Smooth muscle cell (in vitro differentiated cells): ENCODE measurements at regions not wholly inside any gene's neighbourhood (a gene's known extent, or its start where the extent isn't known, plus 50 kb on each side); places are given as distances from the start of the nearest gene placed in this dataset.

Experiments
- DNase-seq: peaks from one replicate; lab custom pipeline; 2025; ENCODE audit not compliant: unreplicated experiment; lab: John Stamatoyannopoulos, UW
- H2AFZ ChIP-seq: fragments of 200-600 bp; sonication (generic); 2 replicates; pipeline ENCODE4 v1.6.0; 2016; ENCODE audit warnings: antibody characterized with exemption, low read depth, mild to moderate bottlenecking
- H3F3A ChIP-seq: fragments of 200-600 bp; sonication (generic); 2 replicates; pipeline ENCODE4 v1.6.0; 2017; ENCODE audit warnings: antibody characterized with exemption, low read depth
- H3K27ac ChIP-seq: fragments of 200-600 bp; sonication (generic); 2 replicates; pipeline ENCODE4 v1.5.1; 2016; ENCODE audit warnings: low read depth, mild to moderate bottlenecking
- H3K27me3 ChIP-seq: fragments of 200-600 bp; sonication (generic); 2 replicates; pipeline ENCODE4 v1.6.1; 2016; ENCODE audit warnings: low read depth, mild to moderate bottlenecking
- H3K36me3 ChIP-seq: fragments of 200-600 bp; sonication (generic); 2 replicates; pipeline ENCODE4 v1.5.1; 2016; ENCODE audit warnings: low read depth
- H3K4me1 ChIP-seq: fragments of 200-600 bp; sonication (generic); 2 replicates; pipeline ENCODE4 v1.5.1; 2016; ENCODE audit warnings: low read depth
- H3K4me2 ChIP-seq: fragments of 200-600 bp; sonication (generic); 2 replicates; pipeline ENCODE4 v1.6.0; 2016; ENCODE audit warnings: mild to moderate bottlenecking
- H3K4me3 ChIP-seq: fragments of 200-600 bp; sonication (generic); 2 replicates; pipeline ENCODE4 v1.5.1; 2016; ENCODE audit warnings: mild to moderate bottlenecking
- H3K79me2 ChIP-seq: fragments of 200-600 bp; sonication (generic); 2 replicates; pipeline ENCODE4 v1.6.0; 2016; ENCODE audit warnings: low read depth, mild to moderate bottlenecking
- H3K9ac ChIP-seq: fragments of 200-600 bp; sonication (generic); 2 replicates; pipeline ENCODE4 v1.6.0; 2016; ENCODE audit warnings: low read depth
- H3K9me3 ChIP-seq: fragments of 200-600 bp; sonication (generic); replicated peaks from 2 replicates; pipeline ENCODE4 v1.5.1; 2016; ENCODE audit warnings: low read depth
- H4K20me1 ChIP-seq: fragments of 200-600 bp; sonication (generic); 2 replicates; pipeline ENCODE4 v1.6.0; 2016; ENCODE audit warnings: low read depth
- WGBS: methylation state at CpG from one replicate; pipeline ENCODE4 v1.1.7; 2016; ENCODE audit warnings: low lambda C conversion rate; 5-methylcytosine and 5-hydroxymethylcytosine counted together
- TF ChIP-seq, protein P1 (sequence below): fragments of 200-600 bp; sonication (generic); IDR thresholded peaks from 2 replicates; pipeline ENCODE4 v1.5.1; 2017; ENCODE audit warnings: borderline replicate concordance, mild to moderate bottlenecking, antibody characterized with exemption; ENCODE audit not compliant: insufficient read depth, poor library complexity, severe bottlenecking

DNA sequence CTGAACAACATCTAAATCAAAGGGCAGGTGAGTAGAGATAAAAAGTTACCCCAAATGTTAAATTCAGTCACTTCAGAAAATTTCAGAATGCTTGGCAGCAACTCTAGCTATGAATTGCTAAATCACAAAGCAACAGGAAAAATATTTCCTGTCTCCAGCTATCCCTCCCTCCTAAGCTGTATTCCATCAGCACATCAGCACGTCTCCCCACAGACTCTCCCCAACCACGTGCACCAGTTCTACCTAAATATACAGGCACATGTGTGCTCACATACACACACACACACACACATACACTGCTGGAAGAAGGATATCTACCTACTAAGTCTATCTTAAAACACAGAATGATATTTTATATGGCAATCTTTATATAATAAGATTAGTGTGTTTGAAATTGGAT is 177.1 kb upstream of the ARHGEF26 start:
- DNase-seq = no peak
- no peaks in the 10 kb centered on the region for H3K79me2 ChIP-seq
- H3K27ac ChIP-seq = no peak overlapping the region
- no peaks in the 10 kb centered on the region for H3K36me3 ChIP-seq
- no peaks in the 10 kb centered on the region for H4K20me1 ChIP-seq
- no peak overlapping the region for H3K4me3 ChIP-seq
- H3K4me2 ChIP-seq = no peak overlapping the region
- 78% methylated on average over 2 of the region's 2 CpGs for WGBS
- no peaks in the 10 kb centered on the region for H3K9me3 ChIP-seq
- no peaks in the 10 kb centered on the region for H3K4me1 ChIP-seq
- no peak overlapping the region for H3K9ac ChIP-seq
- no peaks in the 10 kb centered on the region for H3F3A ChIP-seq
- no peak overlapping the region for H2AFZ ChIP-seq
- no peaks in the 10 kb centered on the region for H3K27me3 ChIP-seq
- TF ChIP-seq, protein P1, sequence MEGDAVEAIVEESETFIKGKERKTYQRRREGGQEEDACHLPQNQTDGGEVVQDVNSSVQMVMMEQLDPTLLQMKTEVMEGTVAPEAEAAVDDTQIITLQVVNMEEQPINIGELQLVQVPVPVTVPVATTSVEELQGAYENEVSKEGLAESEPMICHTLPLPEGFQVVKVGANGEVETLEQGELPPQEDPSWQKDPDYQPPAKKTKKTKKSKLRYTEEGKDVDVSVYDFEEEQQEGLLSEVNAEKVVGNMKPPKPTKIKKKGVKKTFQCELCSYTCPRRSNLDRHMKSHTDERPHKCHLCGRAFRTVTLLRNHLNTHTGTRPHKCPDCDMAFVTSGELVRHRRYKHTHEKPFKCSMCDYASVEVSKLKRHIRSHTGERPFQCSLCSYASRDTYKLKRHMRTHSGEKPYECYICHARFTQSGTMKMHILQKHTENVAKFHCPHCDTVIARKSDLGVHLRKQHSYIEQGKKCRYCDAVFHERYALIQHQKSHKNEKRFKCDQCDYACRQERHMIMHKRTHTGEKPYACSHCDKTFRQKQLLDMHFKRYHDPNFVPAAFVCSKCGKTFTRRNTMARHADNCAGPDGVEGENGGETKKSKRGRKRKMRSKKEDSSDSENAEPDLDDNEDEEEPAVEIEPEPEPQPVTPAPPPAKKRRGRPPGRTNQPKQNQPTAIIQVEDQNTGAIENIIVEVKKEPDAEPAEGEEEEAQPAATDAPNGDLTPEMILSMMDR = no peak

DNA sequence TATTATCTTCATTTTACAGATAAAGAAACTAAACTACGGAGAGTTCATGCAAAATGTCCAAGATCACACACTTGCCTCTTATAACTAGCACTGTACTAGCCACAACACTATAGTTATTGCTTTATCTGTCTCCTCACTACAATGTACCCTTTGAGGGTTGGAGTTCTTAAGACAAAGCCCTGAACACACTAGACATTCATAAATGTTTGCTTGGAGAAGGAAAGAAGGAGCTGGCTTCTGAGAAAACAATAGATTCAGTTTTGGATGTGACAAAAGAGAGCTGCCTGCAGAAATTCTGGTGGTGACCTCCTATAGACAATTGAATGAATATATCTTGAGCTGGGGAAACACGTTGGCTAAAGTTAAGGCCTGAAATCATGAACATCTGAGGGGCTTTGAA is 169.9 kb upstream of the ARHGEF26 start:
- TF ChIP-seq, protein P1 = no peak
- Histone ChIP-seq H3K79me2 (no peaks in the 10 kb centered on the region), H3K9ac (no peak overlapping the region), H3K9me3 (no peaks in the 10 kb centered on the region), H3K27ac (no peak overlapping the region), H3K4me2 (no peak overlapping the region), H3K36me3 (no peaks in the 10 kb centered on the region), H3K27me3 (peaks cover 9% of the 10 kb centered on the region), H3K4me3 (no peak overlapping the region), H2AFZ (no peak overlapping the region), H3K4me1 (no peaks in the 10 kb centered on the region), H4K20me1 (no peaks in the 10 kb centered on the region), H3F3A (no peaks in the 10 kb centered on the region)
- DNase-seq = no peak
- WGBS = 75% methylated on average over 2 of the region's 2 CpGs

DNA sequence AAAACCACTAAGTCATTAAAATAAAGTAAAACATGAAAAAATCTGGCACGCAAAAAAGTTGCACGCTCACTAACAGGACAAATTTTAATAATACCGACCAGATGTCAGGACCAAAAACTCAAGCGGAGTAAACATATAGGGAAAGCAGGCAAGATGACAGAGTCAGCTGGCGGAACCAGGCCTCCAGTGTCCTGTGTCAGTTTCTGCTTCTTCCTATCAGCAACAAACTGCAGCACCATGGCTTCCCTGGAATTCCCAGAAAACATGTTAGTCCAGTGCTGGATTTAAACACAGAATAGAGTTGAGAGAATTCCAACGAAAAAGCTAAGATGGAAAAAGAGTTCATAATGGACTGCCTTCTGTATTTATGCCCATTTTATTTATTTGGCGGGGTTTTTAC is 169.1 kb upstream of the ARHGEF26 start:
- Histone ChIP-seq H3K4me3 (no peak overlapping the region), H3K9me3 (no peaks in the 10 kb centered on the region), H3K79me2 (no peaks in the 10 kb centered on the region), H3K4me1 (no peaks in the 10 kb centered on the region), H3K4me2 (no peak overlapping the region), H3K27me3 (peaks cover 11% of the 10 kb centered on the region), H3K27ac (no peak overlapping the region), H3K9ac (no peak overlapping the region), H4K20me1 (no peaks in the 10 kb centered on the region), H3K36me3 (no peaks in the 10 kb centered on the region), H3F3A (no peaks in the 10 kb centered on the region), H2AFZ (no peak overlapping the region)
- TF ChIP-seq, protein P1 = no peak
- 81% methylated on average over 7 of the region's 7 CpGs for WGBS
- DNase-seq = no peak

DNA sequence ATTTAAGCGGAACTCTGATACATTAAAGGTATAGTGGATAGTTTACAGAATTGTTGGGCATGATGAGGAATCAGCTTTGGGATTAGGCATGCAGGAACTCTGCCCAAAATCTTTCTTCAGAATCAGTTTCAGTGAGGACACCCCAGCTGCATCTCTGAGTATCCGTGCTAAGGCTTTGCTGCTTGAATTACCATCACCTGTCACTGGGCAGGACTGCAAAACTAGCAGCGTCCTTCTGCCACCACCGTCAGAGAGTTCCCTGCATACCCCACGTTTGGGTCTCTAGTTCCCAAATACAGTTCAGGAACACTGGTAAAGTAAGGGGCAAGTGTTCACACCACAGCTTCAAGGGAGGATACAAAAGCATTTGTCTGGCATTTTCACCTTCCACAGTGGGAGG is 164.6 kb upstream of the ARHGEF26 start:
- no peak overlapping the region for H3K4me2 ChIP-seq
- no peaks in the 10 kb centered on the region for H3K4me1 ChIP-seq
- WGBS = 68% methylated on average over 5 of the region's 5 CpGs
- H3K4me3 ChIP-seq = no peak overlapping the region
- H2AFZ ChIP-seq = no peak overlapping the region
- H3K79me2 ChIP-seq = no peaks in the 10 kb centered on the region
- TF ChIP-seq, protein P1 = no peak
- H3K36me3 ChIP-seq = no peaks in the 10 kb centered on the region
- no peak overlapping the region for H3K27ac ChIP-seq
- H3K9me3 ChIP-seq = no peaks in the 10 kb centered on the region
- H4K20me1 ChIP-seq = no peaks in the 10 kb centered on the region
- H3F3A ChIP-seq = no peaks in the 10 kb centered on the region
- DNase-seq = no peak
- peaks cover 8% of the 10 kb centered on the region for H3K27me3 ChIP-seq
- no peak overlapping the region for H3K9ac ChIP-seq
